ENCODE measurements at regions not wholly inside any gene's neighbourhood (a gene's known extent, or its start where the extent isn't known, plus 50 kb on each side); places are given as distances from the start of the nearest gene placed in this dataset.
A peak's percentile ranks its signal among the peaks of the same experiment; 100 is the strongest.

DNA sequence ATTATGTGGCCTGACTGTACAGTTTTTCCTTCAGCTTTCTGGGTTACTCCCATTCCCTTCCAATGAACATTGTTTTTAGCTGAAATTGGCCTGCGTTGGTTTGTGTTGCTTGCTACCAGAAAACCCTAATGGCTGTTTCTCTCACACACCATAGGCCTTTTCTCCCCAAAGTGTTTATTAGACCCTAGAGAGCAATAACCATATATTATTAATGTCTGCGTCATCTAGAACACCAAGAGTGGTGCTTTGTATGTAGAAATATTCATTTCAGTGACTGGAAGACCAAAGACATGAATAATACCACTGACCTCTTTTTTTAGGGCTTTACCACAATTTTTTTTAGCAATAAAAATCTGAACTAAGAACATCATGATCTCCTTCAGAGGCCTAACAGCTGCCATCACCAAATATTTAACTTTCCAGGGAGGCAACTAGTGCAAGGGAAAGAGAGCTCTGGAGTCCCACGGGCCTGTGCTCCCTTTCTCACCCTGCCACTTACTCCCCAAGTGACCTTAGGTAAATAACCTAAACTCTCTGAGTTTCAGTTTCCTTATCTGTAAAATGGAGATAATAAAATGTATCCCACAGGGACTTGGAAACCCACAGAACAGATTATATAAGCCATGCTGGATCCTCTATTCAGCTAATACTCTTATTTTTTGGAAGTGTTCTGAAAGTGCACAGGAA lies 201.9 kb upstream of the ISL1 start:
- CTCF ChIA-PET, result interaction anchor here (0.7 kb wide), 1 partner anchor 132 kb away, joined by 3 read pairs; no protein-coding TSS in a partner anchor
- POLR2A ChIA-PET, result no interaction called here

DNA sequence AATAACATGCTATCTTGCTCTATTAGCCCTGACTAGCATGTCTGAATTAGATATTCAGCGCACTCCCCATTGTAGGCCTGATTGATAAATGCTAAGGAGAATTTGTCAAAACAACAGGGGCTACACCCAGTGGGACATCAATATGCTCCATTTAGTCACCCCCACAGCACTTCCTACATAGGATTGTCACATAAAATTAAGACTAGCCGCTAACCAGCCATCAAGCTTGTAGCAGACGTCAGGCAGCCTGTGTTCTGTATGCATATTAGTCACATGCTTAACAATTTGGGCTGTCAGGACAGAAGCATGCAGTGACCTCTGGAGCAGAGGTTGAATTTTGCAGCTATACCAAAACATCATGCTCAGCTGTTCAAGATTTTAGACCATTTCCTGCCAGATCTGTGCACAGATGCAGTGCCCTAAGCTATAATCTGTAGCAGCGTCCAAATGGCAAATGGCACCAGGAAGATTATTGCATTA lies 197.4 kb upstream of the ISL1 start:
- ChIA-PET POLR2A (no interaction called here), CTCF (no interaction called here)
- DNase-seq (ENCODE audit: extremely low spot score), result no peak
- TF ChIP-seq LEF1 (IDR thresholded peaks at IDR 0.05; ENCODE audit: borderline replicate concordance) (no peak), FOXK2 (IDR thresholded peaks at IDR 0.05) (no peak), ZNF384 (IDR thresholded peaks at IDR 0.05) (no peak), SUZ12 (IDR thresholded peaks at IDR 0.05) (no peak), ARNT (IDR thresholded peaks at IDR 0.05) (no peak), TARDBP (IDR thresholded peaks at IDR 0.05) (no peak), FOXA1 (IDR thresholded peaks at IDR 0.05) (no peak), CTBP1 (IDR thresholded peaks at IDR 0.05; ENCODE audit: borderline replicate concordance) (no peak), ELF4 (IDR thresholded peaks at IDR 0.05) (no peak), FOXM1 (IDR thresholded peaks at IDR 0.05; ENCODE audit: borderline replicate concordance) (no peak), HDGF (IDR thresholded peaks at IDR 0.05; ENCODE audit: borderline replicate concordance) (no peak), SP1 (IDR thresholded peaks at IDR 0.05) (no peak), BHLHE40 (IDR thresholded peaks at IDR 0.05; ENCODE audit: borderline replicate concordance) (no peak), L3MBTL2 (conservative IDR thresholded peaks at IDR 0.05) (no peak), NFRKB (IDR thresholded peaks at IDR 0.05) (no peak)
- TF ChIP-seq, protein P1, sequence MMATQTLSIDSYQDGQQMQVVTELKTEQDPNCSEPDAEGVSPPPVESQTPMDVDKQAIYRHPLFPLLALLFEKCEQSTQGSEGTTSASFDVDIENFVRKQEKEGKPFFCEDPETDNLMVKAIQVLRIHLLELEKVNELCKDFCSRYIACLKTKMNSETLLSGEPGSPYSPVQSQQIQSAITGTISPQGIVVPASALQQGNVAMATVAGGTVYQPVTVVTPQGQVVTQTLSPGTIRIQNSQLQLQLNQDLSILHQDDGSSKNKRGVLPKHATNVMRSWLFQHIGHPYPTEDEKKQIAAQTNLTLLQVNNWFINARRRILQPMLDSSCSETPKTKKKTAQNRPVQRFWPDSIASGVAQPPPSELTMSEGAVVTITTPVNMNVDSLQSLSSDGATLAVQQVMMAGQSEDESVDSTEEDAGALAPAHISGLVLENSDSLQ (IDR thresholded peaks at IDR 0.05), result no peak

More for the DNA sequence above, 201.9 kb upstream of the ISL1 start:
- no peak for DNase-seq (ENCODE audit: extremely low spot score)
- TF ChIP-seq FOXA1 (IDR thresholded peaks at IDR 0.05), result no peak
- TF ChIP-seq L3MBTL2 (conservative IDR thresholded peaks at IDR 0.05), result no peak
- TF ChIP-seq CTBP1 (IDR thresholded peaks at IDR 0.05; ENCODE audit: borderline replicate concordance), result no peak
- no peak for TF ChIP-seq ARNT (IDR thresholded peaks at IDR 0.05)
- TF ChIP-seq FOXM1 (IDR thresholded peaks at IDR 0.05; ENCODE audit: borderline replicate concordance), result no peak
- no peak for TF ChIP-seq ZNF384 (IDR thresholded peaks at IDR 0.05)
- TF ChIP-seq SUZ12 (IDR thresholded peaks at IDR 0.05), result no peak
- no peak for TF ChIP-seq BHLHE40 (IDR thresholded peaks at IDR 0.05; ENCODE audit: borderline replicate concordance)
- no peak for TF ChIP-seq HDGF (IDR thresholded peaks at IDR 0.05; ENCODE audit: borderline replicate concordance)
- no peak for TF ChIP-seq SP1 (IDR thresholded peaks at IDR 0.05)
- TF ChIP-seq LEF1 (IDR thresholded peaks at IDR 0.05; ENCODE audit: borderline replicate concordance), result no peak
- no peak for TF ChIP-seq ELF4 (IDR thresholded peaks at IDR 0.05)
- TF ChIP-seq TARDBP (IDR thresholded peaks at IDR 0.05), result no peak
- no peak for TF ChIP-seq FOXK2 (IDR thresholded peaks at IDR 0.05)
- no peak for TF ChIP-seq NFRKB (IDR thresholded peaks at IDR 0.05)

DNA sequence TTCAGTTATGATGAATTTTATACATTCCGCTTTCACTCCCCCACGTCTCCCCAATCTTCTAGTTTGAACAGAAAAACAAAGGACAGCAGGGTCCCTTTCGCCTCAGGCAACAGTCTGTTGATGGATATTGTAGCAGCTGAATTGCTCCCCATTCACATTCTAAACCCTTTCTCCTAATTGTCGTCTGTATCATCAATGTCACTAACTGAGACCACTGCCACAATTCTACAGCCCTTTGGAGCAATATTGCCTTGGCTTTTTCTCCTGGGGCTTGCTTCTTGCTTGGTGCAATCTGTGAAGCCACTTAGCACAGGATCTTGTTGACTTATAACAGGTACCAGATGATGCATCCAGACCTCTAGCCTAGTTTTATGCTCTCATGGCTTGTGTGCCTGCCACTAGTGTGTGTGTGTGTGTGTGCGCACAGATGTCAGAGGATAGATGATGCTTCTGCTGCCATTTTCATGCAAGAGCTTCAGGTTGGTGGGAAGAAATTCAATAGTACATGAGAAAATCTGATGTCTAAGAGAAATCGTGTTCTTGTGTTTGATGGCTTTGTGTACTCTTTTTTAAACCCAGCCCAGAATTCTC lies 195.2 kb upstream of the ISL1 start:
- TF ChIP-seq SUZ12 (IDR thresholded peaks at IDR 0.05) (no peak), ARNT (IDR thresholded peaks at IDR 0.05) (no peak), CTBP1 (IDR thresholded peaks at IDR 0.05; ENCODE audit: borderline replicate concordance) (no peak), FOXA1 (IDR thresholded peaks at IDR 0.05) (no peak), NFRKB (IDR thresholded peaks at IDR 0.05) (no peak), BHLHE40 (IDR thresholded peaks at IDR 0.05; ENCODE audit: borderline replicate concordance) (no peak), LEF1 (IDR thresholded peaks at IDR 0.05; ENCODE audit: borderline replicate concordance) (no peak)
- TF ChIP-seq, protein P1 (IDR thresholded peaks at IDR 0.05), result no peak
- ChIA-PET POLR2A (no interaction called here), CTCF (no interaction called here)
- no peak for DNase-seq (ENCODE audit: extremely low spot score)

DNA sequence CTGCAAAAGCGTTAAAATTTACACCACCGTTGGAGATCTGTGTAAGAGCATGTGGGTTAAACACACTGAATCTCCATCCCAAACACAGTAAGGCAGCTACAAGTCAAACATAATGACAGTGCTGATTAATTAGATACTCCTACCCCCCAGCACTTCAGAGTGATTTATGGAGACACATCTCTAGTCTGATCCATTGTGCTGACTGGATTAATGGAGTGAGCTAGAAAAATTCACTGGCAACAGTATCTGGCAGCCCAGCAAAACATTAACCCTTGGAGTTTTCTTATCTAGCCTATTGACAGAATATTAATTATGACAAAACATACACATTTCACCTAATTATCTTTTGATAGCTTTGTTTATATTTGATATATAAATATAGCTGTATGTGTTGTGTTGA lies 188.6 kb upstream of the ISL1 start:
- ChIA-PET CTCF (no interaction called here), POLR2A (no interaction called here)
- no peak for DNase-seq (ENCODE audit: extremely low spot score)
- TF ChIP-seq LEF1 (IDR thresholded peaks at IDR 0.05; ENCODE audit: borderline replicate concordance) (no peak), FOXM1 (IDR thresholded peaks at IDR 0.05; ENCODE audit: borderline replicate concordance) (no peak)
- TF ChIP-seq, protein P1 (IDR thresholded peaks at IDR 0.05), result peak; percentile 52

DNA sequence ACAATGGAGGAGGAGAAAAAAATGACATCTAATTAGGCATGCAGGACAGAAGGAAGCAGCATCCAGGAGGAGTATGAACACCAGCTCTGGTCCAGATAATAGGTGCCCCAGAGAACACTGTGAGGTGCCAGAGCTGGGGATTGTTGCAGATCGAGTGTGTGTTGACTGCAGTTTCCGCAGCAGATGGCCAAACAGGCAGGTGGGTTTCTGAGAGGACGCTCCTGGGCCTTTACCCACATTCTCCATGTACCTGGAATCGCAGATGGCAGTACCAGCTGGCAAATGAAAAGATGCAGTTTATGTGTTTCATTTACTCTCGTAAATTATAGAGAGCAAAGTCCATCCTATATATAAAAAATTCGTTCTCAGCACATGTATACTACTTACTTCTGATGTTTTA lies 182.2 kb upstream of the ISL1 start:
- ChIA-PET CTCF (no interaction called here), POLR2A (no interaction called here)
- no peak for DNase-seq (ENCODE audit: extremely low spot score)
- no peak for TF ChIP-seq L3MBTL2 (conservative IDR thresholded peaks at IDR 0.05)
- TF ChIP-seq FOXA1 (IDR thresholded peaks at IDR 0.05), result no peak
- no peak for TF ChIP-seq SUZ12 (IDR thresholded peaks at IDR 0.05)
- TF ChIP-seq, protein P1 (IDR thresholded peaks at IDR 0.05), result no peak

DNA sequence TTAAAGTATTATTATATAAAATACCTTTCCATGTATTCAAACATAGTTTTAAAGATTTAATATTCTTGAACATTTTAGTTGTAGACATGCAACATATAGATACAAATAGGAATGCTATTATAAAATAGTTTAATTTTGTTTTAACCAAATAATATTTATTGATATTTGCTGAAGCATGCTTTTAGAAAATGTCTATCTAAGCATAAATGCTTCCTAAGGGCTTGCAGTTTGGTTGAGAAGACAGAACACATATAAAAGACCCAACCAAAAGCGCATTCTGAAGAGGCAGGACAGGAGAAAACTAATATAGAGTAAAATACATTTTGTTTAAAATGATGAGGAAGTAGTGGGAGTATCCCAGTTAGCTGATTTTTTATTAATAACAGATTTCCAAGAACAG lies 181.5 kb upstream of the ISL1 start:
- CTCF ChIA-PET, result no interaction called here
- DNase-seq (ENCODE audit: extremely low spot score), result no peak
- TF ChIP-seq HDGF (IDR thresholded peaks at IDR 0.05; ENCODE audit: borderline replicate concordance), result no peak
- TF ChIP-seq, protein P1 (IDR thresholded peaks at IDR 0.05), result no peak
- TF ChIP-seq SUZ12 (IDR thresholded peaks at IDR 0.05), result no peak
- TF ChIP-seq ARNT (IDR thresholded peaks at IDR 0.05), result no peak
- TF ChIP-seq SP1 (IDR thresholded peaks at IDR 0.05), result no peak
- no peak for TF ChIP-seq ZNF384 (IDR thresholded peaks at IDR 0.05)
- no peak for TF ChIP-seq ELF4 (IDR thresholded peaks at IDR 0.05)
- no peak for TF ChIP-seq FOXM1 (IDR thresholded peaks at IDR 0.05; ENCODE audit: borderline replicate concordance)
- TF ChIP-seq LEF1 (IDR thresholded peaks at IDR 0.05; ENCODE audit: borderline replicate concordance), result no peak
- TF ChIP-seq NFRKB (IDR thresholded peaks at IDR 0.05), result no peak
- TF ChIP-seq FOXK2 (IDR thresholded peaks at IDR 0.05), result no peak
- POLR2A ChIA-PET, result no interaction called here
